GM19328 (cell line): ENCODE measurements at regions not wholly inside any gene's neighbourhood (a gene's known extent, or its start where the extent isn't known, plus 50 kb on each side); places are given as distances from the start of the nearest gene placed in this dataset.

Experiments
- ATAC-seq: cut with Tn5 transposase; IDR thresholded peaks from one replicate; pipeline ENCODE4 v1.9.1; 2021; ENCODE audit warnings: mild to moderate bottlenecking, moderate library complexity; ENCODE audit not compliant: unreplicated experiment

GRCh38 chr9:26191711-26192110, 513.5 kb upstream of the TUSC1 start:
- ATAC-seq: no peak

GRCh38 chr9:26181836-26182235, 503.6 kb upstream of the TUSC1 start:
- no peak for ATAC-seq

- ATAC-seq: no peak
Measured at GRCh38 chr9:26176628-26177027, 498.4 kb upstream of the TUSC1 start.

- ATAC-seq: no peak
Measured at GRCh38 chr9:26175264-26175663, 497.0 kb upstream of the TUSC1 start.

- ATAC-seq: no peak
Measured at GRCh38 chr9:26172301-26172700, 494.1 kb upstream of the TUSC1 start.

GRCh38 chr9:26171691-26172090, 493.4 kb upstream of the TUSC1 start:
- no peak for ATAC-seq

GRCh38 chr9:26170190-26170589, 491.9 kb upstream of the TUSC1 start:
- no peak for ATAC-seq

GRCh38 chr9:26169708-26170107, 491.5 kb upstream of the TUSC1 start:
- no peak for ATAC-seq

GRCh38 chr9:26166537-26166936, 488.3 kb upstream of the TUSC1 start:
- no peak for ATAC-seq

- ATAC-seq: no peak
Measured at GRCh38 chr9:26165426-26165825, 487.2 kb upstream of the TUSC1 start.

GRCh38 chr9:26163931-26164330, 485.7 kb upstream of the TUSC1 start:
- ATAC-seq: no peak

- ATAC-seq: no peak
Measured at GRCh38 chr9:26159575-26160392, 481.5 kb upstream of the TUSC1 start.

- no peak for ATAC-seq
Measured at GRCh38 chr9:26158631-26159150, 480.4 kb upstream of the TUSC1 start.

- no peak for ATAC-seq
Measured at GRCh38 chr9:26157411-26157810, 479.2 kb upstream of the TUSC1 start.

GRCh38 chr9:26152350-26152749, 474.1 kb upstream of the TUSC1 start:
- no peak for ATAC-seq

GRCh38 chr9:26148128-26148527, 469.9 kb upstream of the TUSC1 start:
- no peak for ATAC-seq

- no peak for ATAC-seq
Measured at GRCh38 chr9:26145938-26146337, 467.7 kb upstream of the TUSC1 start.

GRCh38 chr9:26142631-26143030, 464.4 kb upstream of the TUSC1 start:
- no peak for ATAC-seq

GRCh38 chr9:26142201-26142600, 464.0 kb upstream of the TUSC1 start:
- no peak for ATAC-seq

- no peak for ATAC-seq
Measured at GRCh38 chr9:26133537-26133936, 455.3 kb upstream of the TUSC1 start.

- ATAC-seq: no peak
Measured at GRCh38 chr9:26132746-26133312, 454.6 kb upstream of the TUSC1 start.

GRCh38 chr9:26131886-26132285, 453.6 kb upstream of the TUSC1 start:
- ATAC-seq: no peak
